ENCODE measurements at regions not wholly inside any gene's neighbourhood (a gene's known extent, or its start where the extent isn't known, plus 50 kb on each side); places are given as distances from the start of the nearest gene placed in this dataset.

DNA sequence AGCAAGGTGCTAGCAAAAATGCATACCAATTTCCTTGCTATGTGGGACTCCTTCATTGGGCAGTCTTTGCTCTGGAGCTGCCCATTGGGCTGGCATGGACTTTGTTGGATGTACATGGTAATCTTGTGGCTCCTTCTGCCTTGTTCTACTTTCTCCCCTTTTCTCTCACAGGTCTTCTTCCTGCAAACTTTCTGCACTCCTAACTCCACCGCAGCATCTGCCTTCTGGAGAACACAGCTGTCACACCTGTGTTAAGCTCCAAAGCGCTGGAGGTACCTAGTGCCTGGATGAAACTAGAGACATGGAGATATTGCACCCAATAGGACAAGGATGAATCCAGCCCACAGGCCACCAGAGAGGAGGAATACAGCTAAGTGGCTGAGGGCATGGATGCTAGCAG is 60.7 kb upstream of the CCND2 start:
- no peak overlapping the region for H3K4me2 ChIP-seq (ENCODE audit: low read length, poor library complexity, severe bottlenecking)
- DNase-seq, result no peak
- no peaks in the 10 kb centered on the region for H3K79me1 ChIP-seq (replicated peaks; ENCODE audit: low read length, poor library complexity, severe bottlenecking)
- H3K14ac ChIP-seq (ENCODE audit: low read length in 2 of 2), result peak overlapping the region in 1 of 2 experiments; percentile 28
- H3K9me3 ChIP-seq (ENCODE audit: control insufficient read depth, low read length), result no peaks in the 10 kb centered on the region
- H3K27ac ChIP-seq (ENCODE audit: low read length, poor library complexity, severe bottlenecking), result no peak overlapping the region
- no peak overlapping the region for H2BK5ac ChIP-seq (ENCODE audit: low read depth, low read length, poor library complexity, severe bottlenecking)
- H2BK15ac ChIP-seq (ENCODE audit: low read depth, poor library complexity, severe bottlenecking), result no peak overlapping the region
- H3K36me3 ChIP-seq (ENCODE audit: control insufficient read depth in 1 of 2, insufficient read depth in 2 of 2, low read depth in 1 of 2, low read length in 2 of 2), result no peaks in the 10 kb centered on the region
- no peak overlapping the region for H2BK12ac ChIP-seq (ENCODE audit: low read length in 2 of 2)
- WGBS, result 93% methylated on average over 2 of the region's 2 CpGs
- H3K4ac ChIP-seq (ENCODE audit: low read depth in 1 of 2, low read length in 2 of 2), result no peak overlapping the region
- H4K8ac ChIP-seq (ENCODE audit: low read length), result no peak overlapping the region
- no peak overlapping the region for H2AK5ac ChIP-seq (ENCODE audit: low read length, severe bottlenecking)
- no peak overlapping the region for H3K23ac ChIP-seq (ENCODE audit: low read length in 2 of 2)
- H3K4me1 ChIP-seq (ENCODE audit: control insufficient read depth, insufficient read depth, low read depth, low read length), result peaks cover 1% of the 10 kb centered on the region
- no peak overlapping the region for H2AFZ ChIP-seq (ENCODE audit: low read depth, low read length)
- no peak overlapping the region for H4K91ac ChIP-seq (ENCODE audit: low read length)
- no peak overlapping the region for H3K9ac ChIP-seq (ENCODE audit: low read length)
- H2BK120ac ChIP-seq (ENCODE audit: low read depth, low read length), result no peak overlapping the region
- no peak overlapping the region for H3K18ac ChIP-seq (ENCODE audit: low read depth in 1 of 2, low read length in 2 of 2)
- no peak overlapping the region for H3K4me3 ChIP-seq (ENCODE audit: insufficient read depth in 1 of 2, low read depth in 1 of 2, low read length in 2 of 2)
- H3K27me3 ChIP-seq (ENCODE audit: control insufficient read depth in 1 of 2, insufficient read depth in 1 of 2, low read length in 2 of 2), result peaks cover 18 to 29% of the 10 kb centered on the region in 2 experiments

DNA sequence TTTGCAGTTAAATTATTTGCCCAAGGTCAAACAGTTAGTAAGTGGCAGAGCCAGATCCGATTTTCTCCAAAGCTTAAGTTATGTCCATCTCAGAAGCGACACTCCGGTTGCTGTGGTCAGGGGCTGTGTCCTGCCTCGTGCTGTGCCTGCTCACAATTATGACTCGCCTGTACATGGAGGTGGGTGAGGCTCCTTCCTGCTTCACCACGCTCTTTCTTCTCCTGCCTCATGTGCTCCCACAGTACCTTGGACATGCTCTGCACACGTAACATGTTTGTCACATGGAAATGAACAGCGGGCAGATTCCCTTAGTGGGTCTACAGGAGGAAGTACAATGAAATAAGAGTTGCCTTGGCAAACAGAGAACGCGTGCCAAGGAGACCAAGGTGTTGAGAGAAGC is 62.2 kb upstream of the CCND2 start:
- H3K4me2 ChIP-seq (ENCODE audit: low read length, poor library complexity, severe bottlenecking), result no peak overlapping the region
- H3K4me3 ChIP-seq (ENCODE audit: insufficient read depth in 1 of 2, low read depth in 1 of 2, low read length in 2 of 2), result no peak overlapping the region
- no peak overlapping the region for H3K18ac ChIP-seq (ENCODE audit: low read depth in 1 of 2, low read length in 2 of 2)
- no peak overlapping the region for H2AK5ac ChIP-seq (ENCODE audit: low read length, severe bottlenecking)
- H3K27me3 ChIP-seq (ENCODE audit: control insufficient read depth in 1 of 2, insufficient read depth in 1 of 2, low read length in 2 of 2), result peaks cover 25 to 26% of the 10 kb centered on the region in 2 experiments
- no peak overlapping the region for H2BK15ac ChIP-seq (ENCODE audit: low read depth, poor library complexity, severe bottlenecking)
- no peak overlapping the region for H4K8ac ChIP-seq (ENCODE audit: low read length)
- H3K27ac ChIP-seq (ENCODE audit: low read length, poor library complexity, severe bottlenecking), result no peak overlapping the region
- no peak overlapping the region for H2AFZ ChIP-seq (ENCODE audit: low read depth, low read length)
- H2BK5ac ChIP-seq (ENCODE audit: low read depth, low read length, poor library complexity, severe bottlenecking), result no peak overlapping the region
- peaks cover 1% of the 10 kb centered on the region for H3K4me1 ChIP-seq (ENCODE audit: control insufficient read depth, insufficient read depth, low read depth, low read length)
- WGBS, result 89% methylated on average over 10 of the region's 10 CpGs
- no peak overlapping the region for H3K23ac ChIP-seq (ENCODE audit: low read length in 2 of 2)
- no peak overlapping the region for H2BK12ac ChIP-seq (ENCODE audit: low read length in 2 of 2)
- H3K79me1 ChIP-seq (replicated peaks; ENCODE audit: low read length, poor library complexity, severe bottlenecking), result no peaks in the 10 kb centered on the region
- no peaks in the 10 kb centered on the region for H3K36me3 ChIP-seq (ENCODE audit: control insufficient read depth in 1 of 2, insufficient read depth in 2 of 2, low read depth in 1 of 2, low read length in 2 of 2)
- H2BK120ac ChIP-seq (ENCODE audit: low read depth, low read length), result no peak overlapping the region
- H3K4ac ChIP-seq (ENCODE audit: low read depth in 1 of 2, low read length in 2 of 2), result no peak overlapping the region
- no peak for DNase-seq
- no peak overlapping the region for H3K9ac ChIP-seq (ENCODE audit: low read length)
- no peaks in the 10 kb centered on the region for H3K9me3 ChIP-seq (ENCODE audit: control insufficient read depth, low read length)
- H4K91ac ChIP-seq (ENCODE audit: low read length), result no peak overlapping the region
- no peak overlapping the region for H3K14ac ChIP-seq (ENCODE audit: low read length in 2 of 2)

- Histone ChIP-seq H2AFZ (ENCODE audit: low read depth, low read length) (no peak overlapping the region), H3K18ac (ENCODE audit: low read depth in 1 of 2, low read length in 2 of 2) (no peak overlapping the region), H2BK120ac (ENCODE audit: low read depth, low read length) (no peak overlapping the region), H3K14ac (ENCODE audit: low read length in 2 of 2) (no peak overlapping the region), H2AK5ac (ENCODE audit: low read length, severe bottlenecking) (no peak overlapping the region), H3K4me2 (ENCODE audit: low read length, poor library complexity, severe bottlenecking) (no peak overlapping the region), H3K36me3 (ENCODE audit: control insufficient read depth in 1 of 2, insufficient read depth in 2 of 2, low read depth in 1 of 2, low read length in 2 of 2) (no peaks in the 10 kb centered on the region), H3K4me1 (ENCODE audit: control insufficient read depth, insufficient read depth, low read depth, low read length) (peaks cover 1% of the 10 kb centered on the region), H2BK12ac (ENCODE audit: low read length in 2 of 2) (no peak overlapping the region), H3K9me3 (ENCODE audit: control insufficient read depth, low read length) (no peaks in the 10 kb centered on the region), H3K27me3 (ENCODE audit: control insufficient read depth in 1 of 2, insufficient read depth in 1 of 2, low read length in 2 of 2) (peaks cover 22 to 27% of the 10 kb centered on the region in 2 experiments), H2BK5ac (ENCODE audit: low read depth, low read length, poor library complexity, severe bottlenecking) (no peak overlapping the region), H3K23ac (ENCODE audit: low read length in 2 of 2) (no peak overlapping the region), H3K9ac (ENCODE audit: low read length) (no peak overlapping the region), H4K8ac (ENCODE audit: low read length) (no peak overlapping the region), H4K91ac (ENCODE audit: low read length) (no peak overlapping the region), H3K4ac (ENCODE audit: low read depth in 1 of 2, low read length in 2 of 2) (no peak overlapping the region), H3K27ac (ENCODE audit: low read length, poor library complexity, severe bottlenecking) (no peak overlapping the region), H2BK15ac (ENCODE audit: low read depth, poor library complexity, severe bottlenecking) (no peak overlapping the region), H3K79me1 (replicated peaks; ENCODE audit: low read length, poor library complexity, severe bottlenecking) (no peaks in the 10 kb centered on the region), H3K4me3 (ENCODE audit: insufficient read depth in 1 of 2, low read depth in 1 of 2, low read length in 2 of 2) (no peak overlapping the region)
- DNase-seq, result no peak
- 83% methylated on average over 3 of the region's 4 CpGs for WGBS
Measured at GRCh38 chr12:4210183-4210582, 63.4 kb upstream of the CCND2 start.

GRCh38 chr12:4206470-4206869 is 67.1 kb upstream of the CCND2 start:
- no peak overlapping the region for H4K91ac ChIP-seq (ENCODE audit: low read length)
- DNase-seq, result no peak
- no peak overlapping the region for H2AK5ac ChIP-seq (ENCODE audit: low read length, severe bottlenecking)
- no peak overlapping the region for H3K14ac ChIP-seq (ENCODE audit: low read length in 2 of 2)
- no peaks in the 10 kb centered on the region for H3K9me3 ChIP-seq (ENCODE audit: control insufficient read depth, low read length)
- H3K36me3 ChIP-seq (ENCODE audit: control insufficient read depth in 1 of 2, insufficient read depth in 2 of 2, low read depth in 1 of 2, low read length in 2 of 2), result no peaks in the 10 kb centered on the region
- H3K27me3 ChIP-seq (ENCODE audit: control insufficient read depth in 1 of 2, insufficient read depth in 1 of 2, low read length in 2 of 2), result peaks cover 36 to 52% of the 10 kb centered on the region in 2 experiments
- no peak overlapping the region for H2BK12ac ChIP-seq (ENCODE audit: low read length in 2 of 2)
- no peak overlapping the region for H3K27ac ChIP-seq (ENCODE audit: low read length, poor library complexity, severe bottlenecking)
- H4K8ac ChIP-seq (ENCODE audit: low read length), result no peak overlapping the region
- H3K4ac ChIP-seq (ENCODE audit: low read depth in 1 of 2, low read length in 2 of 2), result no peak overlapping the region
- H3K23ac ChIP-seq (ENCODE audit: low read length in 2 of 2), result no peak overlapping the region
- no peaks in the 10 kb centered on the region for H3K79me1 ChIP-seq (replicated peaks; ENCODE audit: low read length, poor library complexity, severe bottlenecking)
- H2BK5ac ChIP-seq (ENCODE audit: low read depth, low read length, poor library complexity, severe bottlenecking), result no peak overlapping the region
- H3K4me1 ChIP-seq (ENCODE audit: control insufficient read depth, insufficient read depth, low read depth, low read length), result peaks cover 1% of the 10 kb centered on the region
- H3K4me3 ChIP-seq (ENCODE audit: insufficient read depth in 1 of 2, low read depth in 1 of 2, low read length in 2 of 2), result no peak overlapping the region
- no peak overlapping the region for H3K4me2 ChIP-seq (ENCODE audit: low read length, poor library complexity, severe bottlenecking)
- H3K18ac ChIP-seq (ENCODE audit: low read depth in 1 of 2, low read length in 2 of 2), result no peak overlapping the region
- no peak overlapping the region for H3K9ac ChIP-seq (ENCODE audit: low read length)
- no peak overlapping the region for H2AFZ ChIP-seq (ENCODE audit: low read depth, low read length)
- H2BK120ac ChIP-seq (ENCODE audit: low read depth, low read length), result no peak overlapping the region
- 92% methylated on average over 7 of the region's 9 CpGs for WGBS
- H2BK15ac ChIP-seq (ENCODE audit: low read depth, poor library complexity, severe bottlenecking), result no peak overlapping the region

Data from mesenchymal stem cell (in vitro differentiated cells and primary cell).